C1 segment of cervical spinal cord (tissue), 14 donors: ENCODE measurements at regions not wholly inside any gene's neighbourhood (a gene's known extent, or its start where the extent isn't known, plus 50 kb on each side); places are given as distances from the start of the nearest gene placed in this dataset.
A peak's percentile ranks its signal among the peaks of the same experiment; 100 is the strongest.

Experiments used
- DNase-seq, 14 donors: peaks; one replicate each; lab custom pipeline; 2025; lab: John Stamatoyannopoulos, UW

DNA sequence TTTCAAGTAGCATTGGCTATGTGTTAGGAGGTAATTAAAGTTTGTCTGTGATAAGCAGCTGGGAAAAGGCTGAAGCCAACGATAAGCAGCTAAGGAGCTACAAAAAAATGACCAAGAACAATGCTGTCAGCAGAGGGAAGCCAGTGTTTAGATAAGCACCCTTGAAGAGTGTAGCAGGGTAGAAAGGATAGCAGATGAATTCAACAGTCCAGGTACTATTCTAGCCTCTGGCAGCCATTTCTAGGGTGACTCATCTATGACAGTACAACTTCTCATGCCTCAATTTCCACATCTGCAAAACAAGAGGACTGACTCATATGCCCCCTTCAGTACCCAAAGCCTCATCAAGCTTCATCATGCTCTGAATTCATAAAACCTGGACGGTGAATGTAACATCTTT, 617.6 kb upstream of the UBE2E2 start:
- no peak for DNase-seq

DNA sequence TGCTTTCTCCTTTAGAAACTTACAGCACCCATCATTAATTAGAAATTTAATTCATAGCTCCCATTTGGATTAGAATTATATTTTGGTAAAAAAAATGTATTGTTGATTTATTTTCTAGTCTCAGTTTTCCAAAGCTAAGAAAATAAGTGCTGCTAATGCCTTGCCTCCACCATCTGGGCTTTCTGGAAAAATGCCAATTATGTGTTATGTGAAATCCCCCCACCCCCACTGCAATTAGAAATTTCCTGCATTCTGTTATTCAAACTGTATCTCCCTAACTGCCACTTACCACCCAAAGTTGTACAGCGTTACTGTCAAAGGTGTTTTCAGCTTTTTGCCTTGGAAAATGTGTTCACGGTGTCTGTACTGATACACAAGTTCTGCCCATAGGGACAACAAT, 617.2 kb upstream of the UBE2E2 start:
- DNase-seq: peak in 1 of 14 donors; percentile 25

GRCh38 chr3:22587446-22587845, 615.7 kb upstream of the UBE2E2 start:
- DNase-seq: no peak

- no peak for DNase-seq
These were observed 609.5 kb upstream of the UBE2E2 start for GRCh38 chr3:22593638-22594037.

DNA sequence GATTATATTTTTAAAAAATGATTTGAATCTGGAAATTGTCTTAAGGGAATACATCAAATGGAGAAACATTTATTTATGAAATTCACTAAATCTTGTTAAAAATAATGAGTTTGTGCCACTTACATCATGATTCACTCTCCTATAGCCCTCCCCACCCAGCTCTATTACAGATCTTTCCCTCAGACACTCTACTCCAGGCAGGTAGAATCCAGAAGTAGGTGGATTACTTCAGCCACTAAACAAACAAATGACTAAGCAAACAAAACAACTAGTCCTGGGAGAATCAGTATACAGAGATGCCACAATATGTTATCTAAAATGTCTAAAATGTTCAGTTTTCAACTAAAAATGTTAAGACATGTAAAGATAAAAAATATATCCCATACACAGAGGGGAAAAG, 608.1 kb upstream of the UBE2E2 start:
- DNase-seq: no peak

DNA sequence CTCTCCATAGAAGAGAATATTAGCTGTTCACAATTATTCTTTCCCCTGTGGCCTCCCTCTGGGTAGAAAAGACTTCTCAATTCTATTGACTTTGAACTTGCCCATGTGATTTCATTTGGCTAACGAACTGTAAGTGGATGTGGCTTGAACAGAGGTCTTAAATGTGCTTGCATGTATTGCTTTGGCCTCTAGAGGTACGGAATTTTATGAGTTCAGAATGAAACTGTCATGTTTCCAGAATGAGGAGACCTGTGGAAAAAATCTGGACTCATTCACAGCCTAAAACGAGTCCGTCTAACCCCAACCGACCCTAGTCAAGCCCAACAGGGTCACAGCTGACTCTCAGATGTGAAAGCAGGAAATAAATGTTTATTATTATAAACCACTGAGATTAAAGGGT, 596.7 kb upstream of the UBE2E2 start:
- DNase-seq: no peak

GRCh38 chr3:22606938-22607337, 596.2 kb upstream of the UBE2E2 start:
- DNase-seq: no peak

DNA sequence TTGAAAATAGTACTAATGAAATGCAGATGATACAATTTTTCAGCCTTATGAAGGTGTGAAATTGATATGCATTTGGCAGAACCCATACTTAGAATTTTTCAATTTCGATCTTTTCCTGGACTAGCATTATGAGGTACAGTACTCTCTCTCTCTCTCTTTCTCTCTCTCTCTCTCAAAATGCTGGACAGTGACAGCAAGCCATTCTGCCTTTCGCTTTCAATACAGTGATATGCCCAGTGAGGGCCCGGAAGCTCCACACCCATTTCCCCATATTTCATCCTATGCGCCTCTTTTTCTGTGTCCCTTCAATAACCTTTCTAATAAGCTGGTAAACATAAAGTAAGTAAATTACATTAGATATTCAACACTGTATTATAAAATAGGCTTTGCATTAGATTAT, 595.0 kb upstream of the UBE2E2 start:
- DNase-seq: no peak

DNA sequence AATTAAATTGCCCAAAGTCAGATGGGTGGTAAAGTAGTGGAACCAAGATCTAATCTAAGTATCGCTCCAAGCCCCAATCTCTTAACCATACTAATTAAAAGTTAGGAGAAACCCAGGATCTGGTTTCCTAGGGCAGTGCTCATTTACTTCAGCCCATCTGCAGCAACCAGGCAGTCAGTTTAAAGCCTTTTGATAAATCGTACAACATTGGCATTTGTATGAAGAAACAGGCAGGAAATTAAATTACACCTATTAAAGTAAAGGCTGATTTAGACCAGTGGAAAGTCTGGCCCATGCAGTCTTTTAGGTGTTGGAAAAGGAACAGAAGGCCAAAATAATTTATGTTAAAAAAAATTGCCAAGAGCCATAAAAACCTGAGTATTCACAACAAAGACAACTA, 594.4 kb upstream of the UBE2E2 start:
- DNase-seq: no peak

GRCh38 chr3:22609139-22609538, 594.0 kb upstream of the UBE2E2 start:
- DNase-seq: no peak

DNA sequence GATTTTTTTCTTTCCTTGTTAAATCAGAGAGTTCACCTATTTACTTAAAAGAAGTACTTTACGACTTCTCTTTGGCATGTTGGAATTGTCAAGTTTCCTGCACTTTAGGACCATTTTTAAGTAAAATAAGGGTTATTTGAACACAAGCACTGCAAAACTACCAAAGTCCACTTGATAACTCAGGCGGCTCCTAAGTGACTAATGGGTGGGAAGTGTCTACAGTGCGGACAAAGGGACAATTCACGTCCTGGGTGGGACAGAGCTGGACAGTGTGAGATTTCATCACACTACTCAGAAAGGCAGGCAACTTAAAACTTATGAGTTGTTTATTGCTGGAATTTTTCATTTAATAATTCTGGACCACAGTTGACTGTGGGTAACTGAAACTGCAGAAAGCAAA, 590.2 kb upstream of the UBE2E2 start:
- no peak for DNase-seq

- DNase-seq: no peak
These were observed 587.3 kb upstream of the UBE2E2 start for GRCh38 chr3:22615790-22616189.

- DNase-seq: no peak
These were observed 585.8 kb upstream of the UBE2E2 start for GRCh38 chr3:22617372-22617771.

- no peak for DNase-seq
These were observed 582.6 kb upstream of the UBE2E2 start for GRCh38 chr3:22620498-22620897.

DNA sequence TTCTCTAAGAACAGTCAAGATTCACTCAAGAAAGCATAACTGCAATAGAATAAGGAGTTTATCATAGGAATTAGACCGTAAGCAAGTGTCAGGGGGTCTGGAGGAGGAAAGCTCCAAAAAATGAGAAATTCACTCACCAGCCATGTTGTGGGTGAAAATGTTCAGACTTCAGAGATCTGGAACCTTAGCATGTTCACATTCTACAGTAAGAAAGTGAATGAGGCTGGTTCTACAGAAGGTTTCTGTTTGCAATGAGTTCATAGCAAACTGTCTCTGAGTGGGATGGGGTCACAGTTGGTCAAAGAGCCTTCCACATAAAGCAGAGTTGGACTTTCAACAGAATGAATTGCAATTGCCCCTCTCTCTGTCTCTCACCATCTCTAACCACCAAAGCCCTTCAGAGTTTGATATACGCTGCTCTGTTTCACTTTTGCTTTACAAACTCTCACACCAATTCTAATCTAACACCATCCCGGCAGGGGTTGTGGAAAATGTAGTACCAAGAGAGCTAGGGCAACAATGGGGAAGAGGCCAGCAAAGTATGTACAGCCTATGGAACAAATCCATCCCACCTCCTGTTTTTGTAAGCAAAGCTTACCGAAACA, 581.8 kb upstream of the UBE2E2 start:
- no peak for DNase-seq

GRCh38 chr3:22627993-22628499, 575.1 kb upstream of the UBE2E2 start:
- no peak for DNase-seq

GRCh38 chr3:22632536-22632935, 570.6 kb upstream of the UBE2E2 start:
- peak in 1 of 14 donors; percentile 49 for DNase-seq

DNA sequence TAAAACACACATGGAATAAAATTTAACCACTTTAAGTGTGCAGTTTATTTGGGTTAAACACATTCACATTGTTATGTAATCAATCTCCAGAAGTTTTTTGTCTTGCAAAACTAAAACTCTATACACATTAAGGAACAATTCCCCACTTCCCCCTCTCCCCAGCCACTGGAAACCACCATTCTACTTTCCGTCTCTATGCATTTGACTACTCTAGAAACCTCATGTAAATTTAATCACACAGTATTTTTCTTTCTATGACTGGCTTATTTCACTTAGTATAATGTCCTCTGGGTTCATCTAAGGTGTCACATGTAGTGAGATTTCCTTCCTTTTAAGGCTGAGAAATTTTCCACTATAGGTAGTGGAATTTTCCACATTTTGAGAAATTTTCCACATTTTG, 568.7 kb upstream of the UBE2E2 start:
- DNase-seq: no peak

DNA sequence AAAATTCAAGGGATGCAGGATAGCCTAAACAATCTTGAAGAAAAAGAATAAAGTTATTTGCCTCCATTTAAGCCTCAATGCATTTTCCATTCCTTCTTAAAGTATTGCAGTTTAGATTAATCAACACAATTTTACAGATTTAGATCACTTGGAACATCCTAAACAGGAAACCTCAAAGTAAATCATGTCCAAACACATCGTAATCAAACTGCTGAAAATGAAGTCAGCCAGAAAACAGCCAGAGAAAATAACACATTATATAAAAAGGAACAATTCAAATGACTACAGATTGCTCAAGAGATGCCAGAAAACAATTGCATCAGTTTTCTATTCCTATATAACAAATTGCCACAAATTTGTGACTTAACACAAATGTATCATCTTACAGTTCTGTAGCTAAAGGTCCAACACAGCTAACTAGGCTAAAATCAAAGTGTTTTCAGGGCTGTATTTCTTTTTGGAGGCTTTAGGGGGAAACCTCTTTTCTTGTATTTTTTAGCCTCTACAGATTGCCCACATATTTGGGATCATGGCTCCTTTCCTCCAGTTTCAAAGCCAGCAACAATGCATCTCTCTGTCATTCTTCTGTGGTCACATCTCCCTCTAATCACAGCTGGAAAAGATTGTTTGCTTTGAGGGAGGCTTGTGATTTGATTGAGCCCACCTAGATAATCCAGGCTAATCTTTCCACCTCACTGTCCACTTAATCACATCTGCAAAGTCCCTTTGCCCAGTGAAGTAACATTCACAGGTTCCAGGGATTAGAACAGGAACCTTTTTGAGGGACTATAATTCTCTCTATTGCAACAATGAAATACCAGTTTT, 543.3 kb upstream of the UBE2E2 start:
- DNase-seq: no peak

GRCh38 chr3:22660606-22661005, 542.5 kb upstream of the UBE2E2 start:
- no peak for DNase-seq

GRCh38 chr3:22661121-22661700, 541.9 kb upstream of the UBE2E2 start:
- no peak for DNase-seq

GRCh38 chr3:22665528-22665927, 537.6 kb upstream of the UBE2E2 start:
- DNase-seq: no peak

DNA sequence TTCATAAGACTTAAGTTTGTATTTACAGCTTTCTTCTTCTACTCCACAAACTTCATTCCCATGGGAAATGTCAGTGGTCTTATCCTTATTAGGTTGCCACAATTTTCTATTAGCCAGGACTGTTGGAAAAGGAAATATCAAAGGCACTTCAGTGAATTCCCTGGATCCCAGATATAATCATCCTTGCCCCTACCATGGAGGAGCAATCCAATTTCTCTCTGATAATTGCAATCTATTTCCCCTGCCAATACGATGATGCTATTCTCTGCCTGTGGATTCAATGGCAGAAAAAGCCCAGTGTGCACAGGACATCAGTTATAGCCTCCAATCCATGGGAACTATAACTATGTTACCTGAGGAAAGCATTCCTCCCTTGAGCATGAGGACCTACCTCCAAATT, 536.4 kb upstream of the UBE2E2 start:
- DNase-seq: no peak
